HG02678 (cell line): ENCODE measurements at regions not wholly inside any gene's neighbourhood (a gene's known extent, or its start where the extent isn't known, plus 50 kb on each side); places are given as distances from the start of the nearest gene placed in this dataset.

Experiments
- ATAC-seq: cut with Tn5 transposase; IDR thresholded peaks from one replicate; pipeline ENCODE4 v1.9.1; 2021; ENCODE audit warnings: mild to moderate bottlenecking, moderate library complexity; ENCODE audit not compliant: unreplicated experiment

GRCh38 chr19:32012886-32013631 lies 332.4 kb upstream of the ZNF507 start:
- ATAC-seq: no peak

GRCh38 chr19:32017176-32017953 lies 328.0 kb upstream of the ZNF507 start:
- no peak for ATAC-seq

GRCh38 chr19:32018014-32018413 lies 327.4 kb upstream of the ZNF507 start:
- no peak for ATAC-seq

GRCh38 chr19:32020538-32020937 lies 324.9 kb upstream of the ZNF507 start:
- ATAC-seq: no peak

GRCh38 chr19:32022044-32022640 lies 323.3 kb upstream of the ZNF507 start:
- ATAC-seq: no peak

- ATAC-seq: no peak
Measured at GRCh38 chr19:32022731-32023563, 322.5 kb upstream of the ZNF507 start.

- no peak for ATAC-seq
Measured at GRCh38 chr19:32023564-32023832, 321.9 kb upstream of the ZNF507 start.

- ATAC-seq: no peak
Measured at GRCh38 chr19:32029235-32029634, 316.2 kb upstream of the ZNF507 start.

GRCh38 chr19:32032561-32032960 lies 312.8 kb upstream of the ZNF507 start:
- no peak for ATAC-seq

- ATAC-seq: no peak
Measured at GRCh38 chr19:32035626-32036025, 309.8 kb upstream of the ZNF507 start.

GRCh38 chr19:32038021-32038920 lies 307.1 kb upstream of the ZNF507 start:
- ATAC-seq: no peak

- no peak for ATAC-seq
Measured at GRCh38 chr19:32038961-32039360, 306.4 kb upstream of the ZNF507 start.

- ATAC-seq: no peak
Measured at GRCh38 chr19:32039440-32039839, 306.0 kb upstream of the ZNF507 start.

GRCh38 chr19:32040236-32040635 lies 305.2 kb upstream of the ZNF507 start:
- ATAC-seq: no peak

GRCh38 chr19:32041681-32042292 lies 303.6 kb upstream of the ZNF507 start:
- ATAC-seq: no peak

GRCh38 chr19:32047788-32048187 lies 297.6 kb upstream of the ZNF507 start:
- ATAC-seq: no peak

- no peak for ATAC-seq
Measured at GRCh38 chr19:32053376-32053775, 292.0 kb upstream of the ZNF507 start.

- ATAC-seq: no peak
Measured at GRCh38 chr19:32053861-32054260, 291.5 kb upstream of the ZNF507 start.

GRCh38 chr19:32058131-32058530 lies 287.3 kb upstream of the ZNF507 start:
- ATAC-seq: no peak

GRCh38 chr19:32061315-32061714 lies 284.1 kb upstream of the ZNF507 start:
- ATAC-seq: no peak
